HG03442 (cell line): ENCODE measurements at regions not wholly inside any gene's neighbourhood (a gene's known extent, or its start where the extent isn't known, plus 50 kb on each side); places are given as distances from the start of the nearest gene placed in this dataset.

Experiments used
- ATAC-seq: cut with Tn5 transposase; IDR thresholded peaks from one replicate; pipeline ENCODE4 v1.9.1; 2021; ENCODE audit warnings: mild to moderate bottlenecking, moderate library complexity; ENCODE audit not compliant: unreplicated experiment

DNA sequence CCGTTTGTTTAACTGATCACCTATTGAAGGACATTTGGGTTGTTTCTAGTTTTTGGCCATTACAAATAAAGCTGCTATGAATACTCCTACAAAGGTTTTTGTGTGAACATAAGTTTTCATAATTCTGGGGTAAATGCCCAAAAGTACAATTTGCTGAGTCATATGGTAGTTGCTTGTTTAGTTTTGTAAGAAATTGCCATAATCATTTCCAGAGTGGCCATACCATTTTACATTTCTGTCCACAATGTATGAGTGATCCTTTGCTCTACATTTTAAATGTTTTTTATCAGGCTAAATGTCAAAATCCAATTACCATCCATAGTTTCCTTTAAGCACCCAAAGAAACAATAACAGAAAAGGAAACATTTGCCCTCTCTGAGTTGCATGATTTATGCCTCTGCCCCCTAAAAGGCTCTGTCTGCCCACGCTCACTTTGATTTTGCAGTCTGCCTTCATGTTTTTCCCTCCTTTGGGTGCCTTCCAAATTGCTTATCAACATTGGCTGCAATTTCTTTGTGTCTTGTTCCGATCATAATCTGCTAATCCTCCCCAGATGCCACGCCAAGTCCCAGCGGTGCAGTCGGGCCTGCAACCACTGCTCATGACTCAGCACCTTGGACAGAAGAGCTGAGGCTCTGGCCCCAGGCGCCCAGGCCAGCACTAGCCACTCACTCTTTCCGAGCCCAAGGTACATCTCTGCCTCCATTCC is 339.2 kb downstream of the PIK3R1 start:
- no peak for ATAC-seq

DNA sequence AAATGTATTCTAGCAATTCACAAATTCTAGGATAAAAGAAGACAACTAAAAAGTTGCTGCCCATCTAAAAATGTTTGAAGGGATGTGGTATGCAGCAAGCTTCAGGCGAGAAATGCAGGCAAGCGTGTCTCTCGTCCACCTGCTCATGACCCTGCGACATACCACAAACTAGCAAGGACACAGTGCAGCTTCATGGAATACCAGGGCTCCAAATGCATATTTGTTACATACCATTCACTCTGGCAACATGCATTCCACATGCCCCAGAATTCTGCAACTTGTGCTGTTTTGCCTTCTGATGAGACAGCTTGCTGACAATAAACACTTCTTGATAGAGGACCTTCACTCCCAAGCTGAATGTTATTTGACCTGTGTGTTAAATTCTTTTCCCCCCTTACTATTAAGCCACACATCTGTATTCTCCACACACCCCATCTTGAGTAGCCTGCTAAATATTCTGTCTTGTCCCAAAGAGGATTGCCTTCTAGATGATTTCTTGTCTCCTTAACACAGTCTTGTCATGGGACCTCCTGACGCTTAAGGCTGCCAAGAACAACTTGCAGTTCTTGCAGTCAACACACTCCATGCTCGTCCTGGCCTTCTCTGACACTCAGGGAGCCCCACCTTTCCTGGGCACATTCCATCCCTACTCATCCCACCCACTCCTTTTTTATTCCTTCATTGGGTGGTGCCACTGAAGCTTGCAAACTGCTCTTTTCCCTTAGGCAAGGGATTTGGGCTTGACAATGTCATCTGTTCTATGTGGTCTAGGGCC is 340.5 kb downstream of the PIK3R1 start:
- no peak for ATAC-seq

DNA sequence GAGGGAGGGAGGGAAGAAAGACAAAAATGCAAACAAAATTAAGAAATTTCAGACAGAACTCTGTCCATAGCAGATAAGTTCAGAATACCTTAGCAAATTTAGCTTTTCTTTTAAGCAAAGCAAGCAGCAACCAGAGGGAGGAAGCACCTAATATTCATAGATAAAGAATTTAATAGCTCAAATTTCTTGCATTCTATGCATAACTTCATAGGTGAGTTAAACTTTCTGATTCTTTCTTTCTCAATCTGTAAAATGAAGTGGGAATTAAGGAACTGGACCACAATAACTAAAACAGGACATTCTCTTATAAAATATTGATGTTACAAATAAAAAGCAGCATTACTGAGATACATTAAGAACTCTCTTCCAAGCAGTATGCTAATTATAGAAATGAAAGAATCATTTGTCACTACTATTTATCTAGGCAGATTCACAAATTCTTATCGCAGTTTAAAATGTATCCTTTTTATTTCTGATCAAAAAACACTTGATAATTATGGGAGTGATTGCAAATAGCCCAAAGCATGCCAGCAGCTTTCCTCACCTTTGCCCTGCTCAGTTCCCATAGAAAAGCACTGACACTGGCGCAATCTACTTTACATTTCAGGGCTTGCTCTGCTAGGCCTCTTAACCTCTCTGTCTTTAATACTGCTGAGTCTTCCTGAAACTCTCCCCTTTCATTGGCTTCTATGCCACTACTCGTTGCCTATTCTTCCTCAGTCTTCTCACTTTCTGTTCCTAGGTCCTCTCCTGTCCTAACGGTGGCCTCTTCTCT is 341.8 kb downstream of the PIK3R1 start:
- no peak for ATAC-seq

GRCh38 chr5:68562308-68562707 is 346.8 kb downstream of the PIK3R1 start:
- no peak for ATAC-seq

GRCh38 chr5:68565427-68565826 is 349.9 kb downstream of the PIK3R1 start:
- peak; percentile 92 for ATAC-seq

DNA sequence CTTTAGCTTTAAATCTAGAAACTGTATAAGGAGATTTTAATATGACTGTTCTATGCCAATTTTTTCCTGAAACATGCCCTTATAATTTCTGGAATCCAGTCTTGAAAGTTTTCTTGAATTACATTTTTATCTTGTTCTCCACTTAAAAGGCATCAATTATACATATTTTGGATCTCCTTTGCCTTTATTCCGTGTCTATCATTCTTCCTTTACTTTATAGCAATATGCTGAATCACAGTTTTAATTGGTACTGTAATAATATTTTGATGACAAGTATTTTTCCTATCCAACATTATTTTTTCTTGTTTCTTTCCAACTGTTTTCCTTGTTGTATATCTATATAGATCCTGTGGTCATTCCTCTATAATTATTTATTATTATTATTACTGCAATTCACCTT is 361.2 kb downstream of the PIK3R1 start:
- no peak for ATAC-seq

- no peak for ATAC-seq
These were observed 366.7 kb downstream of the PIK3R1 start for GRCh38 chr5:68582284-68582683.

DNA sequence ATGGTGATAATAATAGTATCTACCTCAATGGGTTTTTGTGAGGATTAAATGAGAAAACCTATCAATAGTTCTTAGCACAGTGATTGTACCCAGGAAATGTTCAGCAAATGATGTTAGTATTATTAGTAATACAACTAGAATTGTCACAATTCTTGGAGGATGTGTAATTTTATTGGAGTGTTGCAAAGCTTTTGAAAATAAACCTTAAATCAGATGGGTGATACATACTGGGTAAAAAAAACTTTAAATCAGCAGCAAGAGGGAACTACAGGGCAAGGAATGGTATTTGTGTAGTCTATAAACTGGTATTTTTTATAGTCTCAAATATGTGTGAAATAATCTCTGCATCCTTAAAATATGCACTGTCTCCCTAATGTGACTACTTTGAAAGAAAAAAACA is 371.6 kb downstream of the PIK3R1 start:
- no peak for ATAC-seq

- no peak for ATAC-seq
These were observed 376.3 kb downstream of the PIK3R1 start for GRCh38 chr5:68591850-68592249.

DNA sequence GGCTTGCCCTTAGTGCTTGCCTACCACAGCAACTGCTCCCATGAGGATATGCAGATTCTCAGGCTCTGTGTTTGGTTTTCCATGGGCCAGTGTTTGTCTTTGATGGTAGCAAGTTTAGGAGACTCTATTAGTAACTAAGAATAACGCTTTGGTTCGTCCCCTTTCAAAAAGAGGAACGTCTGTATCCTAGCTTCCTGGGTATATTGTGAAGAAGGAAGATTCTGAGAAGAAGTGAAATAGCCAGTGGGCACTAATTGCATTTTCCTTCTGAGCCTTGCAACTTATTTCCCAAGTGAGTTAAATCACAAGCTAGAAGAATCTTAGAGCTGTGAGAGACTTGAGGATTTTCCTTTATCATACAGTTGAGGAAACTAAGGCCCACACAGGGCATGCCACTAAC is 376.8 kb downstream of the PIK3R1 start:
- ATAC-seq, result no peak

DNA sequence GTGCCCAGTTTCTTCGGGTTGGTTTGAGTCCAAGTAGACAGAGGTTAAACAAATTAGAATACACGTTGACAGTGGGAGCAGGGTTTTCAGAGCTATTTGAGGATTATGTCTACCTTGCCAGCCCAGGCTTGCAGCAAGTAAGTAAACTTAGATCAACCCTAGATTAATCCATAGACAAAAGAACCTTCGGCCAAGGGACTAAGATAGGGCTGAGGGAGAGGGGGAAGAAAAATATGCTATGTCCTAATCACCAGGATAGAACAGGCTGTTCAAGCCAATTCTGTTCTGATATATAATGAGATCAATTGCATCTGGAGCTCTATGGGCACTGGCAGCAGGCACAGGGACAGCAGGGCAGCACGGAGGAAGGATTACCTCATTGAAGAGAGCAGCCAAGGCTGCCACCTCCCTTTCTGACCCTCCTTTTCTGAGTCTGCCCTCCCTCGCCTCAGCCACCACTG is 377.7 kb downstream of the PIK3R1 start:
- no peak for ATAC-seq

DNA sequence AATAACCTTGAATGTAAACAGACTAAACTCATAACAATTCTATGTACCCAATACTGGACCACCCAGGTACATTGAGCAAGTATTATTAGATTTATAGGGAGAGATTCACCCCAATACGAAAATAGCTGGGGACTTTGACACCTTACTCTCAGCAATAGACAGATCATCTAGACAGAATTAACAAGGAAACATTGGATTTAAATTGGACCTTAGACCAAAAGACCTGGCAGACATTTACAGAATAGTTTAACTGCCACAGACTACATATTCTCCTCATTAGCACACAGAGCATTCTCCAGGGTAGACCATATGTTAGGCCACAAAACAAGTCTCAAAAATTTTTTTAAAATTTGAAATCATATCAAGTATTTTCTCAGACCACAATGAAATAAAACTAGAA is 397.4 kb downstream of the PIK3R1 start:
- ATAC-seq, result no peak

GRCh38 chr5:68618501-68618900 is 402.9 kb downstream of the PIK3R1 start:
- ATAC-seq, result no peak

DNA sequence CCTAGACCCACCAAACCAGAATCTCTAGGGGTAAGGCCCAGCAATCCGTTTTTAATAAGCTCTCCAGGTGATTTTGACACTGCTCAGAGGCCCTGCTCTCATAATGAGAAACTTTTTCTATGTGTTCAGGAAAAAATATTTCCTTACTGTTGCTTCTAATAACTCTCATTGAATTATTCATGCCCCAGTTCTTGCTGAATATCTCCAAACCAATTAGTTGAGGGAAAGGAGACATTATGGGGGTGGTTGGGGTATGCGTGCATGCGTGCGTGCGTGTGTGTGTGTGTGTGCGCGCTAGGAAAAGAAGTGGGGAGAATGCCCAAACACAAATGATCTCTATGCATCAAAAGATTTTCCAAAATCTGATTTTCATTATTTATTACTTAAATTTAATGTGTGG is 411.4 kb downstream of the PIK3R1 start:
- no peak for ATAC-seq

DNA sequence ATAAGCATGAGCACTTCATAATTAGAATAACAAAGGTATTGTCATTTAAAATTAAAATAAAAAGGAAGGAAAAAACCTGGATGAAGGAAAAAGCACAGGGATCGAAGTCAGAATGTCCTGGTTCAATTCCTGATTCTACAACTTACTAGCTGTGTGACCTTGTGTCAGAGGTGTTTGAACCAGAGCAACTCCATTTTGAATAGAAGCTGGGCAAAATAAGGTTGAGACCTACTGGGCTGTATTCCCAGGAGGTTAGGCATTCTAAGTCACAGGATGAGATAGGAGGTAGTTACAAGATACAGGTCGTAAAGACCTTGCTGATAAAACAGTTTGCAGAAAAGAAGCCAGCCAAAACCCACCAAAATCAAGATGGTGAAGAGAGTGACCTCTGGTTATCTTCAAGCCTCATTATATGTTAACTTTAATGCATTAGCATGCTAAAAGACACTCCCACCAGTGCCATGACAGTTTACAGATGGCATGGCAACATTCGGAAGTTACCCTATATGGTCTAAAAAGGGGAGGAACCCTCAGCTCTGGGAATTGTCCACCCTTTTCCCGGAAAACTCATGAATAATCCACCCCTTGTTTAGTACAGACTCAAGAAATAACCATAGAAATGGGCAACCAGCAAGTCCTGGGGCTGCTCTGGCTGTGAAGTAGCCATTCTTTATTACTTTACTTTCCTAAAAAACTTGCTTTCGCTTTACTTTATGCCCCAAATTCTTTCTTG is 412.7 kb downstream of the PIK3R1 start:
- no peak for ATAC-seq

DNA sequence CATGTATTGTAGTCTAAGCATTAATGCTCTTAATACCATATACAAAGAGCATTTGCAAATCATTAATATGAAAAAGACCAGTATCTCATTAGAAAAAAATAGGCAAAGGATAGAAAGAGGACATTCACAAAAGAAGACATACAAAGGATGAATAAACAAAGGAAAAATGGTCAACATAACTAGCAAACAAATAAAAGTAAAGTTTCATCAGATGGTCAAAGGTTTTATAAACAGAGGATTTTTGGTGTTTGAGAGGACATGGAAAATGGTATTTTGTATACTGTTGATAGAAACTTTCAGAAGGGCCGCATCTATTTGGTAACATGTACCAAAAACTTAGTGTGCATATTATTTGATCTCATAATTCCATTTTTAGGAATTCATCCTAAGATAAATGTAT is 414.8 kb downstream of the PIK3R1 start:
- ATAC-seq, result no peak

DNA sequence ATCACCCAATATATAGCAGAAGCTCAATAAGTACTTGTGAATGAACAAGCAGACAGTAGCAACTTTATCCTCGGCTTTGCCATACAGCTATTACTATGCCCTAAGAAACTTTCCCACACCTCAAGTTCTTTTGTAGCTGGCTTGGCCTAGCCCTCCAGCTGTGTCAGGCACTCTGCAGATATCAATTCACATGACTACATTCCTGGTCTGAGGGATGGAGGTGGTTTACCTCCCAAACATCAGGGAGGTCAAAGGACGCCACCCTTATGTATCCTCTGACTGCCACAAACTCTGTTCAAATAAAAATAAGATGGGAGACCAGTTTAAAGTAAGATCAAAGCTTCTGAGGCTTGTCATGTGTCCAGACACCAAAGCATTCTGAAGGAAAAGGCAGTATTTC is 416.3 kb downstream of the PIK3R1 start:
- ATAC-seq, result no peak

DNA sequence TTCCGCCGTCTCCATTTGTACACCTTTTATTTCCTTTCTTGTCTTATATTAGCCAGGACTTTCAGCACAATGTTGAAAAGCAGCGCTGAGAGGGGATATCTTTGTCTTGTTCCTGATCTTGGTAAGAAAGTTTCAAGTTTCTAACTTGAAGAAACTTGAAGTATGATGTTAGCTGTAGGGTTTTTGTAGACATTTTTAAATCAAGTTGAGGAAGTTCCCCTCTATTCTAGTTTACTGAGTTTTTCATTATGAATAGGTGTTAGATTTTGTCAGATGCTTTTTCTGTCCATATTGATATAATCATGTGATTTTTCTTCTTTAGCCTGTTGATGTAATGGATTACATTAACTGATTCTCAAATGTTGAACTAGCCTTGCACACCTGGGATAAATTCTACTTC is 425.7 kb downstream of the PIK3R1 start:
- peak; percentile 56 for ATAC-seq

- ATAC-seq, result no peak
These were observed 427.5 kb downstream of the PIK3R1 start for GRCh38 chr5:68643064-68643463.

DNA sequence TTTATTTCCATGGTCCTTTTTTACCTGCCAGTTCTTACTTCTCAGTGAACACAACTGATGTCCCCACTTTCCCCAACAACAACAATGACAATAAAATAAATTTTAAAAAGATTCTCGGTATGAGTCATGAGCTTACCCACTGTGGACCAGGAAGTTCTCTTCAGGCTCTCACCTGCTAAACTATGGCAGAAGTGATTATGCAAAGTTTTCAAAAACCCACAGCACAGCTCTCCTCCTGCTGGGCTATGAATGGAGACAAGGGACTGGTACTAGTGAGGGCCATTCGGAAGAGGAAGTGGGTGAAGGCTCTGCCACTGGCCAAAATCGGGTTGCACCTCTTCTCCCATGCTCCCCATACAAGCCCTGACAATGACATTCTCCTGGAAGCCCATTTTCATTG is 429.4 kb downstream of the PIK3R1 start:
- ATAC-seq, result peak; percentile 96

GRCh38 chr5:68646144-68646543 is 430.6 kb downstream of the PIK3R1 start:
- ATAC-seq, result no peak
